HG03342 (cell line): ENCODE measurements at regions not wholly inside any gene's neighbourhood (a gene's known extent, or its start where the extent isn't known, plus 50 kb on each side); places are given as distances from the start of the nearest gene placed in this dataset.
"Not testable (repeated sequence)": the region's sequence is repeated elsewhere in the genome, so short reads cannot be mapped to it uniquely, and the experiment has no call there.

Experiments used
- ATAC-seq: cut with Tn5 transposase; IDR thresholded peaks from one replicate; pipeline ENCODE4 v1.9.1; 2021; ENCODE audit warnings: mild to moderate bottlenecking, moderate library complexity; ENCODE audit not compliant: unreplicated experiment

GRCh38 chr5:124836314-124836713 is 89.9 kb upstream of the ZNF608 start:
- ATAC-seq, result not testable (repeated sequence)

- ATAC-seq, result no peak
These were observed 93.0 kb upstream of the ZNF608 start for GRCh38 chr5:124839371-124839998.

GRCh38 chr5:124841829-124842712 is 95.6 kb upstream of the ZNF608 start:
- ATAC-seq, result no peak

- ATAC-seq, result no peak
These were observed 96.5 kb upstream of the ZNF608 start for GRCh38 chr5:124842725-124843595.

GRCh38 chr5:124843596-124843899 is 97.1 kb upstream of the ZNF608 start:
- no peak for ATAC-seq

- ATAC-seq, result no peak
These were observed 98.0 kb upstream of the ZNF608 start for GRCh38 chr5:124844371-124844920.

GRCh38 chr5:124847907-124848306 is 101.5 kb upstream of the ZNF608 start:
- no peak for ATAC-seq

- no peak for ATAC-seq
These were observed 103.3 kb upstream of the ZNF608 start for GRCh38 chr5:124849774-124850173.

GRCh38 chr5:124856726-124857125 is 110.3 kb upstream of the ZNF608 start:
- ATAC-seq, result no peak

- ATAC-seq, result no peak
These were observed 112.2 kb upstream of the ZNF608 start for GRCh38 chr5:124858612-124859011.

- ATAC-seq, result no peak
These were observed 112.6 kb upstream of the ZNF608 start for GRCh38 chr5:124859027-124859426.

GRCh38 chr5:124859556-124860290 is 113.3 kb upstream of the ZNF608 start:
- no peak for ATAC-seq

- ATAC-seq, result no peak
These were observed 113.8 kb upstream of the ZNF608 start for GRCh38 chr5:124860291-124860655.

- ATAC-seq, result no peak
These were observed 118.6 kb upstream of the ZNF608 start for GRCh38 chr5:124865066-124865465.

GRCh38 chr5:124865603-124866354 is 119.3 kb upstream of the ZNF608 start:
- no peak for ATAC-seq

GRCh38 chr5:124866355-124867136 is 120.1 kb upstream of the ZNF608 start:
- ATAC-seq, result no peak

- no peak for ATAC-seq
These were observed 120.8 kb upstream of the ZNF608 start for GRCh38 chr5:124867137-124867704.

- ATAC-seq, result no peak
These were observed 122.2 kb upstream of the ZNF608 start for GRCh38 chr5:124868676-124869075.
